Progenitor cell of endocrine pancreas (in vitro differentiated cells): ENCODE measurements at regions not wholly inside any gene's neighbourhood (a gene's known extent, or its start where the extent isn't known, plus 50 kb on each side); places are given as distances from the start of the nearest gene placed in this dataset.

Experiments
- DNase-seq: peaks from one replicate; pipeline ENCODE4 v3.0.0; 2021; ENCODE audit warnings: low spot score; ENCODE audit not compliant: unreplicated experiment
- H3K27ac Mint-ChIP-seq: 2 replicates; pipeline ENCODE4 v1.8.0; 2021; ENCODE audit warnings: mild to moderate bottlenecking, moderate library complexity, mixed read lengths
- H3K27me3 Mint-ChIP-seq: 2 replicates; pipeline ENCODE4 v1.8.0; 2021; ENCODE audit warnings: mixed read lengths
- H3K36me3 Mint-ChIP-seq: 2 replicates; pipeline ENCODE4 v1.8.0; 2022; ENCODE audit warnings: mixed read lengths; ENCODE audit not compliant: insufficient read depth
- H3K4me1 Mint-ChIP-seq: 2 replicates; pipeline ENCODE4 v1.8.0; 2021; ENCODE audit warnings: low read depth, mixed read lengths
- H3K4me3 Mint-ChIP-seq: 2 replicates; pipeline ENCODE4 v1.8.0; 2021; ENCODE audit warnings: low read depth, mild to moderate bottlenecking, moderate library complexity, mixed read lengths
- H3K9me3 Mint-ChIP-seq: 2 replicates; pipeline ENCODE4 v1.8.0; 2021; ENCODE audit warnings: low read depth, mixed read lengths
- CTCF ChIP-seq: fragments of 200-600 bp; sonication (generic); IDR thresholded peaks from one replicate; pipeline ENCODE4 v1.5.0; 2021; ENCODE audit warnings: antibody characterized with exemption, mild to moderate bottlenecking; ENCODE audit not compliant: unreplicated experiment

- H3K27me3 Mint-ChIP-seq: no peaks in the 10 kb centered on the region
- TF ChIP-seq CTCF: no peak
- no peak for DNase-seq
These were observed 229.3 kb downstream of the BRD1 start for GRCh38 chr22:49598338-49598737.

DNA sequence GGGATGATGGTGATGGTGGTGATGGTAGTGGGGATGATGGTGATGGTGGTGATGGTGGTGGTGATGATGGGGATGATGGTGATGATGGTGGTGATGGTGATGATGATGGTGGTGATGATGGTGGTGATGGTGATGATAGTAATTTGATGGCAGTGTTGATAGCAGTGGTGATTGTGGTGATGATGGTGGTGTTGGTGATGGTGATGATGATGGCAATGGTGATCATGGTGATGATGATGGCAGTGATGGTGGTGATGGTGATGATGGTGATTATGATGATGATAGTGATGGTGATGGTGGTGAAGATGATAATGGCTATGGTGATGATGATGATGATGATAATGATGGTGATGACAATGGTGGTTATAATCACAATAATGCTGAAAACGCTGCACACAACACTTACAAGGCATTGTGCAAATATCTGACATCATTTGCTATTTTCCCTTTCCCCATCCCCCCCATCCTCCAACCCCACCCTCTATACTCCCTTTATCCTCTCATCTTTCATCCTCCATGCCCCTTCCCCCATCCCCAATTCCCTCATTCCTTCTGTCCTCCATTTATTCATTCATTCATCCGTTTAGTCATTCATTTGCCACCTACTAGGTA, 230.1 kb downstream of the BRD1 start:
- H3K4me1 Mint-ChIP-seq: no peaks in the 10 kb centered on the region
- no peaks in the 10 kb centered on the region for H3K9me3 Mint-ChIP-seq
- H3K4me3 Mint-ChIP-seq: no peak overlapping the region
- no peak for TF ChIP-seq CTCF
- H3K27me3 Mint-ChIP-seq: no peaks in the 10 kb centered on the region
- H3K27ac Mint-ChIP-seq: no peak overlapping the region
- no peaks in the 10 kb centered on the region for H3K36me3 Mint-ChIP-seq
- DNase-seq: no peak

More at GRCh38 chr22:49598338-49598737, 229.3 kb downstream of the BRD1 start:
- Mint-ChIP-seq H3K36me3 (no peaks in the 10 kb centered on the region), H3K27ac (no peak overlapping the region), H3K4me1 (no peaks in the 10 kb centered on the region), H3K4me3 (no peak overlapping the region), H3K9me3 (no peaks in the 10 kb centered on the region)

DNA sequence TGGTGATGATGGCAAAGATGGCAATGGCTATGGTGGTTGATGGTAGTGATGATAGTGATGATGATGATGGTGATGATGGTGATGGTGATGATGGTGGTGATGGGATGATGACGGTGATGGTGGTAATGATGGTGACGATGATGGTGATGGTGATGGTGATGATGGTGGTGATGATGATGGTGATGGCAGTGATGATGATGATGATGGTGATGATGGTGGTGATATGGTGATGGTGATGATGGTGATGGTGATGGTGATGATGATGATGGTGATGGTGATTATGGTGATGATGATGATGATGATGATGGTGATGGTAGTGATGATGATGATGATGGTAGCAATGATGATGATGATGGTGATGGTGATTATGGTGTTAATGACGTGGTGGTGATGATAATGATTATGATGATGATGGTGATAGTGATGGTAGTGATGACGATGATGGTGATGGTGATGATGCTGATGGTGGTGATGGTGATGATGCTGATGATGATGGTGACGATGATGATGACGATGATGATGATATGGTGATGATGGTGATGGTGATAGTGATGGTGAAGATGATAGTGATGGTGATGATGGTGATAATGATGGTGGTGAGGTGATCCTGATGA, 232.1 kb downstream of the BRD1 start:
- DNase-seq: no peak
- Mint-ChIP-seq H3K36me3 (no peaks in the 10 kb centered on the region), H3K4me1 (peaks cover 2% of the 10 kb centered on the region), H3K27ac (no peak overlapping the region), H3K4me3 (no peak overlapping the region), H3K9me3 (peaks cover 5% of the 10 kb centered on the region), H3K27me3 (no peaks in the 10 kb centered on the region)
- TF ChIP-seq CTCF: no peak

- H3K27me3 Mint-ChIP-seq: no peaks in the 10 kb centered on the region
- no peaks in the 10 kb centered on the region for H3K36me3 Mint-ChIP-seq
- DNase-seq: no peak
- H3K4me1 Mint-ChIP-seq: peaks cover 2% of the 10 kb centered on the region
- H3K27ac Mint-ChIP-seq: no peak overlapping the region
- no peak overlapping the region for H3K4me3 Mint-ChIP-seq
- H3K9me3 Mint-ChIP-seq: peaks cover 5% of the 10 kb centered on the region
- no peak for TF ChIP-seq CTCF
These were observed 233.6 kb downstream of the BRD1 start for GRCh38 chr22:49594078-49594477.

- peaks cover 2% of the 10 kb centered on the region for H3K4me1 Mint-ChIP-seq
- H3K27me3 Mint-ChIP-seq: no peaks in the 10 kb centered on the region
- no peaks in the 10 kb centered on the region for H3K36me3 Mint-ChIP-seq
- peaks cover 5% of the 10 kb centered on the region for H3K9me3 Mint-ChIP-seq
- H3K27ac Mint-ChIP-seq: no peak overlapping the region
- DNase-seq: no peak
- TF ChIP-seq CTCF: no peak
- no peak overlapping the region for H3K4me3 Mint-ChIP-seq
These were observed 234.2 kb downstream of the BRD1 start for GRCh38 chr22:49593509-49593908.
